GM21786 (cell line): ENCODE measurements at regions not wholly inside any gene's neighbourhood (a gene's known extent, or its start where the extent isn't known, plus 50 kb on each side); places are given as distances from the start of the nearest gene placed in this dataset.

ENCODE experiments used
- ATAC-seq: cut with Tn5 transposase; IDR thresholded peaks from one replicate; pipeline ENCODE4 v1.9.1; 2021; ENCODE audit not compliant: unreplicated experiment

- no peak for ATAC-seq
These were observed 52.3 kb downstream of the PLEKHG1 start for GRCh38 chr6:150651808-150652470.

GRCh38 chr6:150652848-150653613, 53.3 kb downstream of the PLEKHG1 start:
- no peak for ATAC-seq

GRCh38 chr6:150654608-150655007, 54.9 kb downstream of the PLEKHG1 start:
- no peak for ATAC-seq

- no peak for ATAC-seq
These were observed 56.5 kb downstream of the PLEKHG1 start for GRCh38 chr6:150656156-150656555.

- no peak for ATAC-seq
These were observed 58.7 kb downstream of the PLEKHG1 start for GRCh38 chr6:150658421-150658820.

GRCh38 chr6:150659046-150659763, 59.5 kb downstream of the PLEKHG1 start:
- ATAC-seq: no peak

GRCh38 chr6:150661216-150662007, 61.7 kb downstream of the PLEKHG1 start:
- no peak for ATAC-seq

- ATAC-seq: no peak
These were observed 63.1 kb downstream of the PLEKHG1 start for GRCh38 chr6:150662814-150663213.

- no peak for ATAC-seq
These were observed 64.4 kb downstream of the PLEKHG1 start for GRCh38 chr6:150664091-150664490.

GRCh38 chr6:150666071-150666470, 66.4 kb downstream of the PLEKHG1 start:
- ATAC-seq: no peak

- ATAC-seq: no peak
These were observed 67.7 kb downstream of the PLEKHG1 start for GRCh38 chr6:150667359-150667758.

GRCh38 chr6:150667977-150668716, 68.5 kb downstream of the PLEKHG1 start:
- ATAC-seq: peak; percentile 75

- no peak for ATAC-seq
These were observed 69.2 kb downstream of the PLEKHG1 start for GRCh38 chr6:150668900-150669302.

GRCh38 chr6:150670311-150670710, 70.6 kb downstream of the PLEKHG1 start:
- ATAC-seq: no peak

GRCh38 chr6:150672800-150673199, 73.1 kb downstream of the PLEKHG1 start:
- no peak for ATAC-seq

- no peak for ATAC-seq
These were observed 74.1 kb downstream of the PLEKHG1 start for GRCh38 chr6:150673720-150674346.

GRCh38 chr6:150676344-150676743, 76.7 kb downstream of the PLEKHG1 start:
- ATAC-seq: no peak

- ATAC-seq: no peak
These were observed 77.1 kb downstream of the PLEKHG1 start for GRCh38 chr6:150676772-150677171.

GRCh38 chr6:150680510-150680909, 80.8 kb downstream of the PLEKHG1 start:
- no peak for ATAC-seq
